HAP-1 (cell line): ENCODE measurements at regions not wholly inside any gene's neighbourhood (a gene's known extent, or its start where the extent isn't known, plus 50 kb on each side); places are given as distances from the start of the nearest gene placed in this dataset.

ENCODE experiments used
- DNase-seq, 2 experiments: peaks; one replicate each; pipeline ENCODE4 v3.0.0-alpha.2; 2016 to 2020; ENCODE audit warnings: low spot score in 2 of 2
- H3K27me3 ChIP-seq: fragments of 250-450 bp; sonication (Bioruptor Pico); 2 replicates; pipeline ENCODE4 v1.5.1; 2020; ENCODE audit warnings: low read depth, mild to moderate bottlenecking, moderate library complexity
- H3K36me3 ChIP-seq: fragments of 250-450 bp; sonication (Bioruptor Pico); replicated peaks from 2 replicates; pipeline ENCODE4 v1.5.1; 2020; ENCODE audit warnings: mild to moderate bottlenecking
- H3K4me1 ChIP-seq: fragments of 250-450 bp; sonication (Bioruptor Pico); 2 replicates; pipeline ENCODE4 v1.5.1; 2020; ENCODE audit warnings: mild to moderate bottlenecking
- H3K4me3 ChIP-seq: fragments of 250-450 bp; sonication (Bioruptor Pico); 2 replicates; pipeline ENCODE4 v1.5.1; 2020; ENCODE audit warnings: mild to moderate bottlenecking, moderate library complexity
- H3K9me3 ChIP-seq: fragments of 250-450 bp; sonication (Bioruptor Pico); 2 replicates; pipeline ENCODE4 v1.5.1; 2020; ENCODE audit warnings: mild to moderate bottlenecking, moderate library complexity
- in situ Hi-C: fragments of 300-500 bp; cut with MboI; formaldehyde crosslinking; loops from 3 replicates; pipeline ENCODE4 v1.14.3; 2020; ENCODE audit warnings: low sequenced_read_pairs, inconsistent platforms, mixed read lengths

- DNase-seq, result no peak
- no peak overlapping the region for H3K4me3 ChIP-seq
- in situ Hi-C loops, result no loop called here
- H3K36me3 ChIP-seq, result no peaks in the 10 kb centered on the region
- H3K27me3 ChIP-seq, result no peaks in the 10 kb centered on the region
- peaks cover 2% of the 10 kb centered on the region; the same call in 1 of the 2 replicates for H3K9me3 ChIP-seq
- no peaks in the 10 kb centered on the region for H3K4me1 ChIP-seq
Measured at GRCh38 chr21:35779690-35780570, 280.4 kb downstream of the SETD4 start.

GRCh38 chr21:35779167-35779566 is 281.2 kb downstream of the SETD4 start:
- in situ Hi-C loops, result no loop called here

DNA sequence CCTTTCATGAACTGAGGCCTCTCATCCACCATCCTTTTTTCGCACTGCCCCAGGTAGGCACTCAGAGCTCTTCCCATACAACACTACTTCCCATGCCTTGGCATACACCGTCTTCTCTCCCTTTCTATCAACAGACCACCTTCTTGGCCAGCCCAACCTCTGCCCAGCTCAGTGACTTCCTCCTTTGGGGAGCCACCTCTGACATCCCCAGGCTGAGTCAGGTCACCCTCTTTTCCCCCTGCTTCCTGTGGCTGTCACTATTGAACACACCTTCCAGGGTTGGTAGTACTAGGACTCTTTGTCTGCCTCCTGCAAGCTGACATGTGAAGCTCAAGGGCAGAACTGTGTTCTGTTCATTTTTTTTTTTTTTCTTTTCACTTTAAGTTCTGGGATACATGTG is 283.2 kb downstream of the SETD4 start:
- DNase-seq, result no peak
- H3K27me3 ChIP-seq, result no peaks in the 10 kb centered on the region
- in situ Hi-C loops, result no loop called here
- no peak overlapping the region for H3K4me3 ChIP-seq
- H3K36me3 ChIP-seq, result no peaks in the 10 kb centered on the region
- no peaks in the 10 kb centered on the region for H3K4me1 ChIP-seq
- H3K9me3 ChIP-seq, result peaks cover 2% of the 10 kb centered on the region; the same call in 1 of the 2 replicates

More at GRCh38 chr21:35779167-35779566, 281.2 kb downstream of the SETD4 start:
- Histone ChIP-seq H3K4me3 (no peak overlapping the region), H3K36me3 (no peaks in the 10 kb centered on the region), H3K27me3 (no peaks in the 10 kb centered on the region), H3K4me1 (no peaks in the 10 kb centered on the region), H3K9me3 (peaks cover 2% of the 10 kb centered on the region; the same call in 1 of the 2 replicates)
- DNase-seq, result no peak

- Histone ChIP-seq H3K9me3 (no peaks in the 10 kb centered on the region), H3K27me3 (no peaks in the 10 kb centered on the region), H3K4me1 (no peaks in the 10 kb centered on the region), H3K4me3 (no peak overlapping the region), H3K36me3 (no peaks in the 10 kb centered on the region)
- no peak for DNase-seq
- in situ Hi-C loops, result no loop called here
Measured at GRCh38 chr21:35775778-35776544, 284.4 kb downstream of the SETD4 start.

- Histone ChIP-seq H3K4me1 (no peaks in the 10 kb centered on the region), H3K9me3 (no peaks in the 10 kb centered on the region), H3K27me3 (no peaks in the 10 kb centered on the region), H3K4me3 (no peak overlapping the region), H3K36me3 (no peaks in the 10 kb centered on the region)
- in situ Hi-C loops, result no loop called here
- no peak for DNase-seq
Measured at GRCh38 chr21:35770101-35770945, 290.0 kb downstream of the SETD4 start.

DNA sequence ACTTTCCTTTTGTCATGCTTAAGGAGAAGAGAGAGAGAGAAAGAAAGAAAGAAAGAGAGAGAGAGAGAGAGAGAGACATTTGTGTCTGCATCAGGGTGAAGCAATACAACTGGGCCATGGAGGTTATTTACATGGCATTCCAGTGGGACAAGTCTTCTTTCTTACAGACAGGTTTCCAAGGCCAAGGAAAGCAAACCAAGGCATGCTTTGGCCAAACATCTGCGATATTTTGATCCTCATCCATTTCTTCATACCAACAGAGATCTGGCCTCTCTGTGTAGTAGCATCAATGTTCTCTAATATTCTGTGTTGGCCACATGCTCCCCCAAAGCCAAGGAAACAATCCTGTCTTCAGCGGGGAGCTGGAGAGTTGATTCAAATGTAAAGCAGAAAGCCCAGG is 292.1 kb downstream of the SETD4 start:
- Histone ChIP-seq H3K9me3 (no peaks in the 10 kb centered on the region), H3K4me1 (no peaks in the 10 kb centered on the region), H3K27me3 (no peaks in the 10 kb centered on the region), H3K36me3 (no peaks in the 10 kb centered on the region), H3K4me3 (no peak overlapping the region)
- in situ Hi-C loops, result no loop called here
- no peak for DNase-seq

GRCh38 chr21:35764586-35764985 is 295.7 kb downstream of the SETD4 start:
- no peaks in the 10 kb centered on the region for H3K36me3 ChIP-seq
- no peaks in the 10 kb centered on the region for H3K27me3 ChIP-seq
- no peak overlapping the region for H3K4me3 ChIP-seq
- in situ Hi-C loops, result no loop called here
- H3K9me3 ChIP-seq, result no peaks in the 10 kb centered on the region
- H3K4me1 ChIP-seq, result no peaks in the 10 kb centered on the region
- DNase-seq, result no peak

DNA sequence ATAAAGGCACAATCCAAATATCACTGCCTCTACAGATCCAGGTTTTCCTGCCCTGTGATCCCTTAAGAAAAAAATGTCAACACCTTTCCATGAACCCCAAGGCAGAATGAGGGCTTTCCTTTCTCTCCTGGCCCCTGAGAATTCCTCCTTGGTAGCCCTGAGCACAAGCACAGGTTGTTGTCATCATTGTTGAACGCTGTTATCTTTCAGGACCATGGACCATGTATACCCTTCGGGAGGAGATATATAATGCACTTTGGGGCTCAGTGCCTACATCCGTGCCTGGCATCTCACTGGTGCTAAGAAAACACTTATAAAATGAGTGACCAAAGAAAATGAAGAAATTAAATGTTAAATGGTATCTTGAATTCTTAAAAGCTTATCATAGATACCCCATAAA is 296.2 kb downstream of the SETD4 start:
- no peak for DNase-seq
- in situ Hi-C loops, result no loop called here
- Histone ChIP-seq H3K4me1 (no peaks in the 10 kb centered on the region), H3K9me3 (no peaks in the 10 kb centered on the region), H3K27me3 (no peaks in the 10 kb centered on the region), H3K36me3 (no peaks in the 10 kb centered on the region), H3K4me3 (no peak overlapping the region)

DNA sequence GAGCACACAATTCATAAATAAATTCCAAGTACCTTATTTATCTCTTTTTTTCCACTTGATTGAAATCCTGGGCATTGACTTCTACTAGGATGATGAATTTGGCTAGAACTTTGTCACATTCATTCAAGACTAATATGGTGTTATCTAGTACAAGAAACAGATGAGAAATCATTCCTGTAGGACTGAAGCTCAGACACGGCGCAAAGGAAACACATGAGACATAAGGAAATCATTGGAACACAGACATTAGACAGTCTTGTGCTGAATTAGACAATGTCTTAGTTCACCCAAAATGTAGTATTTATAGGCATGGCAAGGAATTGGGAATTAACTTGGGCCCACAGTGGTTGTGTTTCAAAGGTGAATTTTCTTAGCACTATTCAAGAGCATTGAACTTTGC is 305.7 kb downstream of the SETD4 start:
- in situ Hi-C loops, result no loop called here
- Histone ChIP-seq H3K36me3 (no peaks in the 10 kb centered on the region), H3K4me1 (no peaks in the 10 kb centered on the region), H3K27me3 (no peaks in the 10 kb centered on the region), H3K9me3 (peaks cover 3% of the 10 kb centered on the region), H3K4me3 (no peak overlapping the region)
- no peak for DNase-seq

DNA sequence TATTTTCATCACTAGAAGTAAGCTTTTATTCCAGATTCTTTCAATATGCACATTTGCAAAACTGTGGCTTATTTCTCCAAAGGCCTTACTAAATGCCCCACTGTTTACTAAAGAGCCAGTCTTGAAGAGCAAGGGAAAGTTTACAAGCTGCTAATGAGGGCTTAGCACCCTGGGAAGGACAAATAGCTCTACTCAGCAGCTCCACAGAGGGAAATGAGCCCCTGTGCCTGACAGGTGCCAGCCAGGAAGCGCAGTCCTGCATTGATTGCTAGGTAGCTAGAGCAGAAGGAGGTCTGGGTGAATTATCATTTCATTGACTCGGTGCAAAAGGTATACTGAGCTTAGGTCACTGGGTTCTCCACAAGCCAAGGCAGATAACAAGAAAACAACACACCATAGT is 307.0 kb downstream of the SETD4 start:
- Histone ChIP-seq H3K9me3 (peaks cover 3% of the 10 kb centered on the region), H3K4me3 (no peak overlapping the region), H3K36me3 (no peaks in the 10 kb centered on the region), H3K27me3 (no peaks in the 10 kb centered on the region), H3K4me1 (no peaks in the 10 kb centered on the region)
- in situ Hi-C loops, result no loop called here
- DNase-seq, result no peak

GRCh38 chr21:35751171-35751570 is 309.2 kb downstream of the SETD4 start:
- in situ Hi-C loops, result no loop called here
- Histone ChIP-seq H3K36me3 (no peaks in the 10 kb centered on the region), H3K4me1 (no peaks in the 10 kb centered on the region), H3K27me3 (no peaks in the 10 kb centered on the region), H3K4me3 (no peak overlapping the region), H3K9me3 (peaks cover 3% of the 10 kb centered on the region)
- no peak for DNase-seq

- no peak overlapping the region for H3K4me3 ChIP-seq
- H3K9me3 ChIP-seq, result peaks cover 3% of the 10 kb centered on the region
- H3K36me3 ChIP-seq, result no peaks in the 10 kb centered on the region
- in situ Hi-C loops, result no loop called here
- no peak for DNase-seq
- no peaks in the 10 kb centered on the region for H3K4me1 ChIP-seq
- no peaks in the 10 kb centered on the region for H3K27me3 ChIP-seq
Measured at GRCh38 chr21:35749904-35750303, 310.4 kb downstream of the SETD4 start.

GRCh38 chr21:35748678-35749314 is 311.5 kb downstream of the SETD4 start:
- H3K4me1 ChIP-seq, result no peaks in the 10 kb centered on the region
- no peaks in the 10 kb centered on the region for H3K36me3 ChIP-seq
- in situ Hi-C loops, result no loop called here
- no peaks in the 10 kb centered on the region for H3K9me3 ChIP-seq
- H3K4me3 ChIP-seq, result no peak overlapping the region
- H3K27me3 ChIP-seq, result no peaks in the 10 kb centered on the region
- DNase-seq, result no peak
